BLaER1 treated with 17β-estradiol and CSF1 and Interleukin-3, amounts not matched to agents 10 nM and 100 nM (cell line): ENCODE measurements at regions not wholly inside any gene's neighbourhood (a gene's known extent, or its start where the extent isn't known, plus 50 kb on each side); places are given as distances from the start of the nearest gene placed in this dataset.
"Not testable (repeated sequence)": the region's sequence is repeated elsewhere in the genome, so short reads cannot be mapped to it uniquely, and the experiment has no call there.

Experiments used
- H3K27ac ChIP-seq, 11 experiments: shearing (Covaris generic); formaldehyde crosslinking; 2 replicates each; pipeline ENCODE4 v1.8.1; 2022
- H3K27me3 ChIP-seq, 11 experiments: shearing (Covaris generic); formaldehyde crosslinking; 2 replicates each; pipeline ENCODE4 v1.8.1; 2022
- H3K36me3 ChIP-seq, 11 experiments: shearing (Covaris generic); formaldehyde crosslinking; 2 replicates each; pipeline ENCODE4 v1.8.1; 2022
- H3K4me1 ChIP-seq, 10 experiments: shearing (Covaris generic); formaldehyde crosslinking; 2 replicates each; pipeline ENCODE4 v1.8.1; 2022
- H3K4me2 ChIP-seq, 11 experiments: shearing (Covaris generic); formaldehyde crosslinking; 2 replicates each; pipeline ENCODE4 v1.8.1; 2022
- H3K4me3 ChIP-seq, 10 experiments: shearing (Covaris generic); formaldehyde crosslinking; 2 replicates each; pipeline ENCODE4 v1.8.1; 2022
- H3K9ac ChIP-seq, 11 experiments: shearing (Covaris generic); formaldehyde crosslinking; 2 replicates each; pipeline ENCODE4 v1.8.1; 2022
- H3K9me3 ChIP-seq, 11 experiments: shearing (Covaris generic); formaldehyde crosslinking; replicated peaks in 1 of 11; 2 replicates each; pipeline ENCODE4 v1.8.1; 2022
- H4K20me1 ChIP-seq, 11 experiments: shearing (Covaris generic); formaldehyde crosslinking; 2 replicates each; pipeline ENCODE4 v1.8.1; 2022
- Cebpa-rat ChIP-seq, 11 experiments: shearing (Covaris generic); IDR thresholded peaks; 2 replicates each; pipeline ENCODE4 v1.8.1; 2022

DNA sequence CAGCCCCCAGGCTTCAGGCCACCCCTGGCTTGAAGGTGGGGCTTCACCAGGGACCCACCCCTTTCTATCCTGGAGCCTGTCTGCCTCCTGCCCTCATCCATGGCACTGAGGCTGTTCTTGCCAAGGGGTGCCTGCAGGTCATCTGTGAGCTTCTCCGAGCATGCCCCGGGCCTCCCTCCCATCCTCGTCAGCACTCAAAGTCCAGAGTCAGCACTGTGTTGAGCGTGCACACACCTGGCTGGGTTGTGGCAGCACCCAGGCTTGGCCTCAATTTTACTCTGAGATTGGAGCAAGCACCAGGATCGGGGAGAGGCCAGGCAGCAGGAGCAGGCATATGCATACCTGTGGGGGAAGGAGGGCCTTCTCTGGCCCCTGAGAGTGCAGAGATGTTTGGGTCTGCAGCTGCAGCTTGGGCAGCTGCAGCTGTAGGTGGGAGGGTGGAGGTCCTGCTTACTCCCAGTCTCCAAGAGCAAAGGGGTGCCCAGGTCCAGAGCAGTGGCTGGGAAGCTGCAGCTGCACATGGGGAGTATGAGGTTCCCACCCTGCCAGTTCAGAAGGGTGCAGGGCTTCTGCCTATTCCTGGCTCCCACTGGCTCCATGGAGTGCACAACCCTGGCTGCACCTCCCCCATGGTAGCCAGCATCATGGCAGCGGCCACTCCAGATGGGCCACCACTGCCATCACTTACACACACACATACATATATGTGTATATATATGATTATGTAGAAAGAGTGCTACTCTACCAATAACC lies 488.7 kb downstream of the JRKL start:
- H3K4me3 ChIP-seq, result no peak overlapping the region
- no peak overlapping the region for H3K9ac ChIP-seq
- H3K27ac ChIP-seq, result no peak overlapping the region
- no peaks in the 10 kb centered on the region for H3K4me1 ChIP-seq
- H3K4me2 ChIP-seq, result no peak overlapping the region
- no peaks in the 10 kb centered on the region for H3K36me3 ChIP-seq
- H4K20me1 ChIP-seq, result no peaks in the 10 kb centered on the region
- H3K9me3 ChIP-seq, result peaks cover 15 to 18% (median 17%) of the 10 kb centered on the region in 11 experiments
- no peak for TF ChIP-seq Cebpa-rat (IDR thresholded peaks at IDR 0.05)
- no peaks in the 10 kb centered on the region for H3K27me3 ChIP-seq

DNA sequence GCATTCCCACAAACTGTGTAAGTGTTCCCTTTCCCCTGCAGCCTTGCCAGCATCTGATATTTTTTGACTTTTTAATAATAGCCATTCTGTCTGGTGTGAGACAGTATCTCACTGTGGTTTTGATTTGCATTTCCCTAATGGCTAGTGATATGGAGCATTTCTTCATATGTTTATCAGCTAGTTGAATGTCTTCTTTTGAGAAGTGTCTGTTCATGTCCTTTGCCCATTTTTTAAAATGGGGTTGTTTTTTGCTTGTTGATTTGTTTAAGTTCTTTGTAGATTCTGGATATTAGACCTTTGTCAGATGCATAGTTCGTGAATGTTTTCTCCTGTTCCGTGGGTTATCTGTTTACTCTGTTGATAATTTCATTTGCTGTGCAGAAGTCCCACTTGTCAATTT lies 492.8 kb downstream of the JRKL start:
- H3K4me3 ChIP-seq, H3K36me3 ChIP-seq, H3K27me3 ChIP-seq, H4K20me1 ChIP-seq, H3K9ac ChIP-seq, H3K4me1 ChIP-seq, H3K4me2 ChIP-seq, H3K27ac ChIP-seq: not testable (repeated sequence)
- H3K9me3 ChIP-seq, result peaks cover 11 to 13% (median 12%) of the 10 kb centered on the region in 11 experiments

DNA sequence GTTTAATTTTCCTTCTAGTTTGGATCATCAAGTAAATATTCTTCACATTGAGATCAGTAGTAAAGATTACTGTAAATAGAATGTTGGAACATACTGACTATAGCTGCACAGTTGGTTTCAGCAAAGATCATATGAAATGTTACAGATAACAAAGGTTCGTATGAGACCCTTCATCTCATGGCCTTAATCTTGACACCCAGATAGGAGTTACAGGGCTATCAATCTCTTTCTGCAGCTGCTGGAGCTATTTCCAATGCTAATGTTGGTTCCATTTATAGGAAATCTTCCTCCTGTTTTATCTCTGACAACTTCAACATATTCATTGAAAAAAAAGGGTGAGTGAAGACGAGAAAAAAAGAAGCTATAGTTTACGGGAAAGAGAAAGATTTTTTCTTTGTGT lies 495.6 kb downstream of the JRKL start:
- no peak overlapping the region for H3K4me3 ChIP-seq
- H3K9me3 ChIP-seq, result no peaks in the 10 kb centered on the region
- no peaks in the 10 kb centered on the region for H4K20me1 ChIP-seq
- H3K36me3 ChIP-seq, result no peaks in the 10 kb centered on the region
- no peaks in the 10 kb centered on the region for H3K4me1 ChIP-seq
- no peak overlapping the region for H3K4me2 ChIP-seq
- no peaks in the 10 kb centered on the region for H3K27me3 ChIP-seq
- no peak overlapping the region for H3K9ac ChIP-seq
- H3K27ac ChIP-seq, result no peak overlapping the region
- no peak for TF ChIP-seq Cebpa-rat (IDR thresholded peaks at IDR 0.05)

DNA sequence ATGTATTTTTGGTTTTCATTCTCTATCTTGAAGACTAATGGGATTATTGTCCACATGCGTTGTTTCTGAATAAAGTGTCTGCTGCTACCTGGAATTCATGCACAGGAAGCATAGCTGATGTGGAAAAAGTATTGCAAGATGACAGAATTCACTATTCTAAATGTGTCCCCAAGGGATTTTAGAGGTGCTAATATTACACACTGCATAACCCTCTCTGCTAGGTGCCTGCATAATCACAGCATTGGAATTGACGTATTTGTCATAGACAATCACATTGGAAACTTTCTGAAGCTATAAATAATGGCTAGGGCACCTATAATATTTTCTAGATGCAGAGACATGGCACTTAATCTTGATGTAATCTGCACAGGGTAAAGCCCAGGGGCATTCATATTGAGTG lies 496.1 kb downstream of the JRKL start:
- no peak for TF ChIP-seq Cebpa-rat (IDR thresholded peaks at IDR 0.05)
- no peaks in the 10 kb centered on the region for H3K9me3 ChIP-seq
- no peak overlapping the region for H3K4me2 ChIP-seq

DNA sequence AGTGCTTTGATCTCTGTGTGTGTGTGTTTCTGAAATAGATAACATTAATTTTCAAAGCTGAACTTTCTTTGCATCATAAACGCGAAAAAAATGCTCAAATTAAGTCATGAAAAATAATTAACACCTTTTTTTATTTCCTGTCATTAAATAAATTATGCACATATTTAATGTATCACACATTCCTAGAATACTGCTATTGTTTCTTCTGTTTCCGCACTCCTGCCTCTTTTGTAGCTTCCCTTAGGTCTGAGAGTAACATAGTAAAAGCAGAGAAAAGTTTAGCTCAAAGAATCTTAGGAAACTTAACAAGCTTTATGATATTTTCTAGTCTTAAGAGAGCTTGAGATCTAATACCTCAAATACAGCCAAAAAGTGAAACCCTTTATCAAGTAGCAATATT lies 504.2 kb downstream of the JRKL start:
- TF ChIP-seq Cebpa-rat (IDR thresholded peaks at IDR 0.05), result no peak
- Histone ChIP-seq H3K27me3 (no peaks in the 10 kb centered on the region), H3K4me3 (no peak overlapping the region), H3K9ac (no peak overlapping the region), H3K9me3 (no peaks in the 10 kb centered on the region), H3K27ac (no peak overlapping the region), H4K20me1 (no peaks in the 10 kb centered on the region), H3K4me2 (no peak overlapping the region), H3K4me1 (no peaks in the 10 kb centered on the region), H3K36me3 (no peaks in the 10 kb centered on the region)

More for the DNA sequence above, 496.1 kb downstream of the JRKL start:
- Histone ChIP-seq H3K4me3 (no peak overlapping the region), H3K27me3 (no peaks in the 10 kb centered on the region), H3K4me1 (no peaks in the 10 kb centered on the region), H3K36me3 (no peaks in the 10 kb centered on the region), H3K27ac (no peak overlapping the region), H4K20me1 (no peaks in the 10 kb centered on the region), H3K9ac (no peak overlapping the region)

DNA sequence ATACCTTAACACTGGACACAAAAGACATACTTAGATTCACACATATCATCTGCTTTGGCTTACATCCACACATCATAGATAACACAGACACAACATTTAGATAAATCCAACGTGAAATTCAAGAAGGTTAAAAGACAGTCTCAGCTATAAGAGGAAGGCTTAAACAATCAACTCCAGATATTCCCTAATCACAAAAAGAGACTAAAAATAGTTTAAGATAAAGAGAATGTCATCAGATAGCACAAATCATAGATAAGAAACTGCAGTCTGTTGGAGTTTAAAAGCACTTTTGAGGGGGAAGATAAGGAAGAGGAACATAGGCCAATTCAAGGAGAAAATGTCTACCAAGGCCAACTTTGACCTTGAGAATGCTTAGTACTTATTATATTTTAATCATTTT lies 504.8 kb downstream of the JRKL start:
- H3K27me3 ChIP-seq, result no peaks in the 10 kb centered on the region
- no peak for TF ChIP-seq Cebpa-rat (IDR thresholded peaks at IDR 0.05)
- H3K36me3 ChIP-seq, result no peaks in the 10 kb centered on the region
- no peak overlapping the region for H3K4me3 ChIP-seq
- H3K4me2 ChIP-seq, result no peak overlapping the region
- no peak overlapping the region for H3K27ac ChIP-seq
- H3K4me1 ChIP-seq, result no peaks in the 10 kb centered on the region
- H3K9ac ChIP-seq, result no peak overlapping the region
- H3K9me3 ChIP-seq, result no peaks in the 10 kb centered on the region
- H4K20me1 ChIP-seq, result no peaks in the 10 kb centered on the region

DNA sequence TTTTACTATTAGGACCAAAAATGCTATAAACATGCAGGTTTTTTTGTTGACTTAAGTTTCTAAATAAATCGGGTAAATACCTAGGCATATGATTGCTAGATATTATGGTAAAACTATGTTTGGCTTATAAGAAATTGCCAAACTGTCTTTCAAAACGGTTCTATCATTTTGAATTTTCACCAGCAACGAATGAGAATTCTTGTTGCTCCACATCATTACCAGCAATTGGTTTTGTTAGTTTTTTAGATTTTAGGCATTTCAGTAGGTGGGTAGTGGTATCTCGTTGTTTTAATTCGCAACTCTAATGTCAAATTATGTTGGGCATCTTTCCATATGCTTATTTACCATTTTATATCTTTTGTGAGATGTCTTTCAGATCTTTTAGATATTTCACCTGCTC lies 510.2 kb downstream of the JRKL start:
- Histone ChIP-seq H3K9me3 (no peaks in the 10 kb centered on the region), H3K36me3 (no peaks in the 10 kb centered on the region), H3K4me3 (no peak overlapping the region), H3K27ac (no peak overlapping the region), H3K4me1 (no peaks in the 10 kb centered on the region), H3K9ac (no peak overlapping the region), H3K27me3 (no peaks in the 10 kb centered on the region), H4K20me1 (no peaks in the 10 kb centered on the region), H3K4me2 (no peak overlapping the region)
- TF ChIP-seq Cebpa-rat (IDR thresholded peaks at IDR 0.05), result no peak

DNA sequence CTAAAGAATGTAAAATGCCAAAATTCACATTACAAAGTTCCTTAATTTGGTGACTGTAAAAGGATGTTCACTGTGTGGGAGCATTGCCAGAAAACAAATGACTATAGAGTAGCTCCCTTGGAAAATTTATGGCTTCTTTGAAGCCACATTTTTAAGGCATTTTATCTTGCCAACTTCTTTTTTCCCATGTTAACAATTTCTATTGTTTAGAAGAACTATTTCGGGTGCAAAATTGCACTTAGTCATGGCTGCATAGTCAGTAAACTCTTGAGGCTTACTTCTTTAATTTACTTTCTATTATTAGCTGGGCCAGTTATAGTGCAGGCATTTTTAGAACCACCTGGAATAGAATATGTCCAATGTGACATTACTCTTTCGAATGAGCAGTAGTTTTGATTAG lies 515.3 kb downstream of the JRKL start:
- Histone ChIP-seq H3K4me3 (no peak overlapping the region), H3K9me3 (0 out of 22 replicates have a peak, but pooled peaks cover 0 to 4% (median 0%) of the 10 kb centered on the region in 11 experiments), H3K27me3 (no peaks in the 10 kb centered on the region), H3K9ac (no peak overlapping the region), H3K4me2 (no peak overlapping the region), H3K4me1 (0 out of 20 replicates have a peak, but pooled peaks cover 0 to 3% (median 0%) of the 10 kb centered on the region in 10 experiments), H3K27ac (no peak overlapping the region), H4K20me1 (no peaks in the 10 kb centered on the region), H3K36me3 (no peaks in the 10 kb centered on the region)
- no peak for TF ChIP-seq Cebpa-rat (IDR thresholded peaks at IDR 0.05)

DNA sequence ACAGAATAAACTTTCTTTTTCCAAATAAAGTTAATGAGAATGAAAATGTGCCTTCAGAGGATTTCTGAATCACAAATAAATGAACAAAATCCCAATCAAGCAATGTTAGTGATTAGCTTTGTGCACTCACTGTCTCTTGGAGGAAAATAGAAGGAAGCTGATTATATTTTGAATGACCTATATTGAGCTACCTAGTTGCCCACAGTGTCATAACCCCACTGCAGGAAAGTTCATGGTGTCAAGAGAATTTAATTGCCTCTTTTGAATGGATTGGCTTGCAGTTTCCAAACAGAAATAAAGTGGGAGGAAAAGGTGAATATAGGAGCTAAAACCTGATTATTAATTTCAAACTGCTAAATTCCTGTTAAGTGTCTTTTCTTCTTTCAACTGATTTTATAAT lies 515.9 kb downstream of the JRKL start:
- Histone ChIP-seq H3K36me3 (no peaks in the 10 kb centered on the region), H3K4me3 (no peak overlapping the region), H3K4me2 (no peak overlapping the region), H4K20me1 (no peaks in the 10 kb centered on the region), H3K4me1 (0 out of 20 replicates have a peak, but pooled peaks cover 0 to 3% (median 0%) of the 10 kb centered on the region in 10 experiments), H3K9ac (no peak overlapping the region), H3K27me3 (no peaks in the 10 kb centered on the region), H3K27ac (no peak overlapping the region), H3K9me3 (0 out of 22 replicates have a peak, but pooled peaks cover 0 to 4% (median 0%) of the 10 kb centered on the region in 11 experiments)
- no peak for TF ChIP-seq Cebpa-rat (IDR thresholded peaks at IDR 0.05)

DNA sequence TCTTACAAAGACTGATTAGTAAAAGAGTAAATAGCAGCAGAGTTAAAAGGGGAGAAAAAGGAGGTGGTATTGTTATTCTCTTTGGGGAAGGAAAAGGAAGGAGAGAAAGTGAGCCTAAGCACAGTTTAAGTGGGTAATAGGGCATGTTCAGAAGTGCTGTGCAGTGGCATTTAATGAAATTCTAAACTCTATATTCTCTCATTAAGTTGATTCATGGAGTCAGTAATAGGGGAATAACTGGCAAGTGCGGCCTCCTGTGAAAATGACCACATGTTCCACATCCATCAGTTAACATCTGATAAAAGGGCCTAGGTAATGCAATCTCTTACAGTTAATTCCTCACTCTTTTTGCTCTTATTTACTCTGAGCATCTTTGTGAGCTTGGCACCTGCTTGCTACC lies 516.7 kb downstream of the JRKL start:
- Histone ChIP-seq H3K4me1 (0 out of 20 replicates have a peak, but pooled peaks cover 0 to 3% (median 0%) of the 10 kb centered on the region in 10 experiments), H3K4me2 (no peak overlapping the region), H3K27me3 (no peaks in the 10 kb centered on the region), H3K9me3 (0 out of 22 replicates have a peak, but pooled peaks cover 0 to 4% (median 0%) of the 10 kb centered on the region in 11 experiments), H4K20me1 (no peaks in the 10 kb centered on the region), H3K4me3 (no peak overlapping the region), H3K36me3 (no peaks in the 10 kb centered on the region), H3K9ac (no peak overlapping the region), H3K27ac (no peak overlapping the region)
- TF ChIP-seq Cebpa-rat (IDR thresholded peaks at IDR 0.05), result no peak
